ENCODE measurements at regions not wholly inside any gene's neighbourhood (a gene's known extent, or its start where the extent isn't known, plus 50 kb on each side); places are given as distances from the start of the nearest gene placed in this dataset.

DNA sequence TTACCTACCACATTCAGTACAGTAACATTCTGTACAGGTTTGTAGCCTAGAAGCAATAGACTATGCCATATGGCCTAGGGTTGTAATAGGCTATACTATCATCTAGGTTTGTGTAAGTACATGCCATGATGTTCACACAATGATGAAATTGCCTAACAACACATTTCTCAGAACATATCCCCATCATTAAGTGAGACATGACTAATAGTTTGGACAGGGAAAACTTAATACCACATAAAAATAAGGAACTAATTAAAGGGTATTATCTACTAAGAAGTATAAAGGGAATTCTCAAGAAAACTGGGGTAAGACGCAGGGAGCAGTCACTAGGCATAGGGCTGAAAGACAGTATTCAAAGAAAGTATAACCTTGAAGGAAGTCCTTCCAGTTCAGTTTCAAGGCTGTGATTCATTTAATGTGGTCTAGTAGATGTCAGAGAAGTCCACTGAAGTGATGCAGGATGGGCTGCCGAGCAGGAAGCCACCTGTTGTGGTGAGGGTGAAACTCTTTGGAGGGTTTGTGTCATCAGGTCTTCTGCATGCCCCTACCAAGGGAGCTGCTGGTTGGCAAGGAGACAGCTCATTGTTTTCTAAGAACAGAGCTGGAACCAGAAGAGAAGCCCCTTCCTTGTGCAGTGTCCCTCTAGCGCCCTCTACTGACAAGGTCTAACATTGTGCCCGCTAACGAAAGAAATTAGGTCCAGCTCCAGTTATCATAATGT, 122.9 kb downstream of the OLFM4 start:
- no peaks in the 10 kb centered on the region for H3K36me3 ChIP-seq (ENCODE audit: control insufficient read depth in 2 of 2, extremely low read depth in 1 of 2, insufficient read depth in 2 of 2, low read length in 2 of 2)
- DNase-seq (ENCODE audit: low read depth, low spot score) (peak; percentile 32), FAIRE-seq (no peak)
- dilution Hi-C loops (cut with MboI; ENCODE audit: extremely low pct_ligation_motif_present, low sequenced_read_pairs), result no loop called here
- ChIA-PET CTCF (no interaction called here), POLR2A (no interaction called here)
- H2AFZ ChIP-seq (ENCODE audit: low read depth, low read length), result no peak overlapping the region
- no peak overlapping the region for H3K27ac ChIP-seq (ENCODE audit: insufficient read depth, low read depth, low read length)
- TF ChIP-seq POLR2AphosphoS5 (IDR thresholded peaks at IDR 0.05; ENCODE audit: insufficient read depth, low read depth, low read length) (no peak), EZH2 (IDR thresholded peaks at IDR 0.05; ENCODE audit: borderline replicate concordance, low read depth, low read length, severe bottlenecking) (no peak), MYC (IDR thresholded peaks at IDR 0.05; ENCODE audit: low read depth, low read length) (no peak), POLR2A (IDR thresholded peaks at IDR 0.05; ENCODE audit: low read depth, low read length) (no peak), JUN (IDR thresholded peaks at IDR 0.05; ENCODE audit: borderline replicate concordance, insufficient read depth, insufficient read length, low read depth) (no peak), FOS (IDR thresholded peaks at IDR 0.05; ENCODE audit: borderline replicate concordance, insufficient read depth, low read length) (no peak), GATA2 (IDR thresholded peaks at IDR 0.05; ENCODE audit: insufficient read depth, insufficient read length, low read depth, low read length) (no peak)
- TF ChIP-seq, protein P1, sequence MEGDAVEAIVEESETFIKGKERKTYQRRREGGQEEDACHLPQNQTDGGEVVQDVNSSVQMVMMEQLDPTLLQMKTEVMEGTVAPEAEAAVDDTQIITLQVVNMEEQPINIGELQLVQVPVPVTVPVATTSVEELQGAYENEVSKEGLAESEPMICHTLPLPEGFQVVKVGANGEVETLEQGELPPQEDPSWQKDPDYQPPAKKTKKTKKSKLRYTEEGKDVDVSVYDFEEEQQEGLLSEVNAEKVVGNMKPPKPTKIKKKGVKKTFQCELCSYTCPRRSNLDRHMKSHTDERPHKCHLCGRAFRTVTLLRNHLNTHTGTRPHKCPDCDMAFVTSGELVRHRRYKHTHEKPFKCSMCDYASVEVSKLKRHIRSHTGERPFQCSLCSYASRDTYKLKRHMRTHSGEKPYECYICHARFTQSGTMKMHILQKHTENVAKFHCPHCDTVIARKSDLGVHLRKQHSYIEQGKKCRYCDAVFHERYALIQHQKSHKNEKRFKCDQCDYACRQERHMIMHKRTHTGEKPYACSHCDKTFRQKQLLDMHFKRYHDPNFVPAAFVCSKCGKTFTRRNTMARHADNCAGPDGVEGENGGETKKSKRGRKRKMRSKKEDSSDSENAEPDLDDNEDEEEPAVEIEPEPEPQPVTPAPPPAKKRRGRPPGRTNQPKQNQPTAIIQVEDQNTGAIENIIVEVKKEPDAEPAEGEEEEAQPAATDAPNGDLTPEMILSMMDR (IDR thresholded peaks at IDR 0.05; ENCODE audit: extremely low read depth in 1 of 2, insufficient read depth in 1 of 2, low read depth in 1 of 2, low read length in 2 of 2), result peak; percentile 32 to 60
- TF ChIP-seq, protein P2, sequence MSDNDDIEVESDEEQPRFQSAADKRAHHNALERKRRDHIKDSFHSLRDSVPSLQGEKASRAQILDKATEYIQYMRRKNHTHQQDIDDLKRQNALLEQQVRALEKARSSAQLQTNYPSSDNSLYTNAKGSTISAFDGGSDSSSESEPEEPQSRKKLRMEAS (IDR thresholded peaks at IDR 0.05; ENCODE audit: insufficient read depth, insufficient read length), result no peak
- H3K9ac ChIP-seq (replicated peaks; ENCODE audit: extremely low read depth, insufficient read depth, low read length), result no peak overlapping the region
- no peak overlapping the region for H3K4me2 ChIP-seq (ENCODE audit: insufficient read depth, low read length)
- H3K9me1 ChIP-seq (replicated peaks; ENCODE audit: control insufficient read depth, extremely low read depth, insufficient read depth, low read length), result no peaks in the 10 kb centered on the region
- no TSS peak for BruUV-seq (replicated peaks)
- no peaks in the 10 kb centered on the region for H3K4me1 ChIP-seq (ENCODE audit: control insufficient read depth, extremely low read depth, insufficient read depth, low read length)
- no peaks in the 10 kb centered on the region for H3K9me3 ChIP-seq (replicated peaks; ENCODE audit: control insufficient read depth, insufficient read depth, low read length)
- H4K20me1 ChIP-seq (replicated peaks; ENCODE audit: control insufficient read depth, extremely low read depth, insufficient read depth, low read length), result no peaks in the 10 kb centered on the region
- intact Hi-C loops (cut with micrococcal nuclease), result no loop called here
- no peak overlapping the region for H3K4me3 ChIP-seq (replicated peaks in 1 of 3; ENCODE audit: insufficient read depth in 1 of 3, low read depth in 1 of 3, low read length in 3 of 3)
- no peaks in the 10 kb centered on the region for H3K79me2 ChIP-seq (ENCODE audit: control insufficient read depth, insufficient read depth, low read length)
- no peaks in the 10 kb centered on the region for H3K27me3 ChIP-seq (ENCODE audit: control insufficient read depth in 2 of 2, insufficient read depth in 2 of 2, low read length in 2 of 2)
